K562 (cell line): ENCODE measurements at regions not wholly inside any gene's neighbourhood (a gene's known extent, or its start where the extent isn't known, plus 50 kb on each side); places are given as distances from the start of the nearest gene placed in this dataset.

Experiments used
- CTCF ChIP-seq, 3 experiments: IDR thresholded peaks in 2 of 3; conservative IDR thresholded peaks in 1 of 3; 2 replicates each; pipeline ENCODE4 v1.5.1; 2011 to 2012; ENCODE audit warnings: low read length in 3 of 3, mild to moderate bottlenecking in 3 of 3, control low read depth in 2 of 3, improper control_type of control experiment in 1 of 3, inconsistent platforms in 1 of 3, low read depth in 1 of 3, mixed read lengths in 1 of 3, moderate library complexity in 1 of 3; ENCODE audit not compliant: insufficient read depth in 2 of 3
- EHMT2 ChIP-seq: fragments of 450-650 bp; IDR thresholded peaks from 2 replicates; pipeline ENCODE4 v1.6.1; 2018; ENCODE audit warnings: antibody characterized with exemption
- ELF4 ChIP-seq: fragments of 450-650 bp; formaldehyde crosslinking; IDR thresholded peaks from 2 replicates; pipeline ENCODE4 v1.4.0; 2022; ENCODE audit warnings: missing genetic modification characterization
- FOXJ2 ChIP-seq: fragments of 200-800 bp; sonication (Bioruptor generic); IDR thresholded peaks from 2 replicates; pipeline ENCODE4 v1.6.1; 2016; ENCODE audit warnings: missing genetic modification characterization, missing compliant biosample characterization
- HNRNPK ChIP-seq: fragments of 200-400 bp; formaldehyde crosslinking; IDR thresholded peaks from one replicate; pipeline ENCODE4 v1.6.1; 2018; ENCODE audit warnings: mild to moderate bottlenecking, low read depth, low read length; ENCODE audit not compliant: poor library complexity, severe bottlenecking
- MAFK ChIP-seq: IDR thresholded peaks from 2 replicates; pipeline ENCODE4 v1.6.1; 2011; ENCODE audit warnings: low read length, improper control_type of control experiment
- POLR2A ChIP-seq: fragments of 450-650 bp; conservative IDR thresholded peaks from 2 replicates; pipeline ENCODE4 v1.6.1; 2016
- RAD21 ChIP-seq, 2 experiments: fragments of 250-450 bp in 1 of 2; fragments of 450-650 bp in 1 of 2; sonication (Bioruptor Pico) in 1 of 2; formaldehyde crosslinking in 1 of 2; IDR thresholded peaks in 1 of 2; conservative IDR thresholded peaks in 1 of 2; 2 replicates each; pipeline versions ENCODE4 v1.4.0 to v1.8.0; 2020 to 2022; ENCODE audit warnings: mild to moderate bottlenecking in 2 of 2, moderate library complexity in 1 of 2
- REST ChIP-seq, 2 experiments: fragments of 450-650 bp; formaldehyde crosslinking in 1 of 2; IDR thresholded peaks; 2 replicates each; pipeline versions ENCODE4 v1.4.0 to v1.6.1; 2014 to 2020; ENCODE audit warnings: mild to moderate bottlenecking in 2 of 2, borderline replicate concordance in 1 of 2, low read depth in 1 of 2
- SAP30 ChIP-seq: fragments of 200-600 bp; sonication (generic); IDR thresholded peaks from 2 replicates; pipeline ENCODE4 v1.6.1; 2012; ENCODE audit warnings: borderline replicate concordance, low read depth, mild to moderate bottlenecking, moderate library complexity, low read length, control low read depth, inconsistent platforms; ENCODE audit not compliant: insufficient read depth, poor library complexity, severe bottlenecking
- SP1 ChIP-seq: sonication (generic); formaldehyde crosslinking; IDR thresholded peaks from 2 replicates; pipeline ENCODE4 v1.8.1; 2022; ENCODE audit warnings: mild to moderate bottlenecking, missing genetic modification reagents
- ZNF124 ChIP-seq: sonication (generic); formaldehyde crosslinking; IDR thresholded peaks from 2 replicates; pipeline ENCODE4 v1.8.1; 2022; ENCODE audit warnings: missing genetic modification reagents
- TF ChIP-seq, protein P1 (sequence below): sonication (generic); formaldehyde crosslinking; IDR thresholded peaks from 2 replicates; pipeline ENCODE4 v1.8.0; 2023; ENCODE audit warnings: mild to moderate bottlenecking, missing genetic modification reagents
- TF ChIP-seq, protein P2 (sequence below): fragments of 250-450 bp; sonication (Bioruptor Pico); IDR thresholded peaks from 2 replicates; pipeline ENCODE4 v1.8.0; 2022; ENCODE audit warnings: inconsistent platforms

GRCh38 chr11:80486678-80487077 is 1045.8 kb upstream of the TENM4 start:
- TF ChIP-seq SAP30 (no peak), ELF4 (no peak), CTCF (IDR thresholded peaks at IDR 0.05 in 2 of 3, conservative IDR thresholded peaks at IDR 0.05 in 1 of 3; ENCODE audit: insufficient read depth in 2 of 3, low read depth in 1 of 3, low read length in 3 of 3) (no peak), FOXJ2 (tag) (no peak), POLR2A (no peak), REST (IDR thresholded peaks at IDR 0.05; ENCODE audit: borderline replicate concordance) (no peak), REST (CRISPR knock-in tag; IDR thresholded peaks at IDR 0.05; ENCODE audit: low read depth) (no peak), HNRNPK (no peak), ZNF124 (CRISPR knock-in tag) (no peak), SP1 (CRISPR knock-in tag) (no peak), RAD21 (CRISPR knock-in tag; conservative IDR thresholded peaks at IDR 0.05 in 1 of 2, IDR thresholded peaks at IDR 0.05 in 1 of 2) (no peak), MAFK (no peak), EHMT2 (no peak)
- TF ChIP-seq, protein P1, sequence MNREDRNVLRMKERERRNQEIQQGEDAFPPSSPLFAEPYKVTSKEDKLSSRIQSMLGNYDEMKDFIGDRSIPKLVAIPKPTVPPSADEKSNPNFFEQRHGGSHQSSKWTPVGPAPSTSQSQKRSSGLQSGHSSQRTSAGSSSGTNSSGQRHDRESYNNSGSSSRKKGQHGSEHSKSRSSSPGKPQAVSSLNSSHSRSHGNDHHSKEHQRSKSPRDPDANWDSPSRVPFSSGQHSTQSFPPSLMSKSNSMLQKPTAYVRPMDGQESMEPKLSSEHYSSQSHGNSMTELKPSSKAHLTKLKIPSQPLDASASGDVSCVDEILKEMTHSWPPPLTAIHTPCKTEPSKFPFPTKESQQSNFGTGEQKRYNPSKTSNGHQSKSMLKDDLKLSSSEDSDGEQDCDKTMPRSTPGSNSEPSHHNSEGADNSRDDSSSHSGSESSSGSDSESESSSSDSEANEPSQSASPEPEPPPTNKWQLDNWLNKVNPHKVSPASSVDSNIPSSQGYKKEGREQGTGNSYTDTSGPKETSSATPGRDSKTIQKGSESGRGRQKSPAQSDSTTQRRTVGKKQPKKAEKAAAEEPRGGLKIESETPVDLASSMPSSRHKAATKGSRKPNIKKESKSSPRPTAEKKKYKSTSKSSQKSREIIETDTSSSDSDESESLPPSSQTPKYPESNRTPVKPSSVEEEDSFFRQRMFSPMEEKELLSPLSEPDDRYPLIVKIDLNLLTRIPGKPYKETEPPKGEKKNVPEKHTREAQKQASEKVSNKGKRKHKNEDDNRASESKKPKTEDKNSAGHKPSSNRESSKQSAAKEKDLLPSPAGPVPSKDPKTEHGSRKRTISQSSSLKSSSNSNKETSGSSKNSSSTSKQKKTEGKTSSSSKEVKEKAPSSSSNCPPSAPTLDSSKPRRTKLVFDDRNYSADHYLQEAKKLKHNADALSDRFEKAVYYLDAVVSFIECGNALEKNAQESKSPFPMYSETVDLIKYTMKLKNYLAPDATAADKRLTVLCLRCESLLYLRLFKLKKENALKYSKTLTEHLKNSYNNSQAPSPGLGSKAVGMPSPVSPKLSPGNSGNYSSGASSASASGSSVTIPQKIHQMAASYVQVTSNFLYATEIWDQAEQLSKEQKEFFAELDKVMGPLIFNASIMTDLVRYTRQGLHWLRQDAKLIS (CRISPR knock-in tag), result no peak
- TF ChIP-seq, protein P2, sequence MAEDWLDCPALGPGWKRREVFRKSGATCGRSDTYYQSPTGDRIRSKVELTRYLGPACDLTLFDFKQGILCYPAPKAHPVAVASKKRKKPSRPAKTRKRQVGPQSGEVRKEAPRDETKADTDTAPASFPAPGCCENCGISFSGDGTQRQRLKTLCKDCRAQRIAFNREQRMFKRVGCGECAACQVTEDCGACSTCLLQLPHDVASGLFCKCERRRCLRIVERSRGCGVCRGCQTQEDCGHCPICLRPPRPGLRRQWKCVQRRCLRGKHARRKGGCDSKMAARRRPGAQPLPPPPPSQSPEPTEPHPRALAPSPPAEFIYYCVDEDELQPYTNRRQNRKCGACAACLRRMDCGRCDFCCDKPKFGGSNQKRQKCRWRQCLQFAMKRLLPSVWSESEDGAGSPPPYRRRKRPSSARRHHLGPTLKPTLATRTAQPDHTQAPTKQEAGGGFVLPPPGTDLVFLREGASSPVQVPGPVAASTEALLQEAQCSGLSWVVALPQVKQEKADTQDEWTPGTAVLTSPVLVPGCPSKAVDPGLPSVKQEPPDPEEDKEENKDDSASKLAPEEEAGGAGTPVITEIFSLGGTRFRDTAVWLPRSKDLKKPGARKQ, result no peak
